GM18508 (cell line): ENCODE measurements at regions not wholly inside any gene's neighbourhood (a gene's known extent, or its start where the extent isn't known, plus 50 kb on each side); places are given as distances from the start of the nearest gene placed in this dataset.

Experiments
- ATAC-seq: cut with Tn5 transposase; IDR thresholded peaks from one replicate; pipeline ENCODE4 v1.9.1; 2021; ENCODE audit warnings: moderate number of reproducible peaks; ENCODE audit not compliant: insufficient read depth, unreplicated experiment

GRCh38 chr2:121033461-121033996 lies 251.5 kb downstream of the TFCP2L1 start:
- ATAC-seq = no peak

GRCh38 chr2:121034551-121034950 lies 250.5 kb downstream of the TFCP2L1 start:
- no peak for ATAC-seq

- no peak for ATAC-seq
Observed at GRCh38 chr2:121036226-121036692, 248.7 kb downstream of the TFCP2L1 start.

GRCh38 chr2:121037480-121037879 lies 247.5 kb downstream of the TFCP2L1 start:
- no peak for ATAC-seq

GRCh38 chr2:121038031-121038430 lies 247.0 kb downstream of the TFCP2L1 start:
- ATAC-seq = no peak

GRCh38 chr2:121038431-121038830 lies 246.6 kb downstream of the TFCP2L1 start:
- ATAC-seq = no peak

- ATAC-seq = no peak
Observed at GRCh38 chr2:121038891-121039616, 245.9 kb downstream of the TFCP2L1 start.

- ATAC-seq = no peak
Observed at GRCh38 chr2:121039679-121040078, 245.3 kb downstream of the TFCP2L1 start.

GRCh38 chr2:121041516-121041915 lies 243.5 kb downstream of the TFCP2L1 start:
- no peak for ATAC-seq

GRCh38 chr2:121043061-121043826 lies 241.8 kb downstream of the TFCP2L1 start:
- no peak for ATAC-seq

GRCh38 chr2:121043827-121044222 lies 241.2 kb downstream of the TFCP2L1 start:
- ATAC-seq = no peak

- ATAC-seq = no peak
Observed at GRCh38 chr2:121044412-121044811, 240.6 kb downstream of the TFCP2L1 start.

GRCh38 chr2:121045245-121045644 lies 239.8 kb downstream of the TFCP2L1 start:
- ATAC-seq = no peak

GRCh38 chr2:121046335-121046734 lies 238.7 kb downstream of the TFCP2L1 start:
- ATAC-seq = no peak

- ATAC-seq = no peak
Observed at GRCh38 chr2:121047383-121047782, 237.6 kb downstream of the TFCP2L1 start.

GRCh38 chr2:121049131-121049530 lies 235.9 kb downstream of the TFCP2L1 start:
- ATAC-seq = no peak

GRCh38 chr2:121049950-121050585 lies 234.9 kb downstream of the TFCP2L1 start:
- no peak for ATAC-seq

- no peak for ATAC-seq
Observed at GRCh38 chr2:121051311-121051710, 233.7 kb downstream of the TFCP2L1 start.

GRCh38 chr2:121052023-121052422 lies 233.0 kb downstream of the TFCP2L1 start:
- ATAC-seq = no peak

- no peak for ATAC-seq
Observed at GRCh38 chr2:121052521-121052920, 232.5 kb downstream of the TFCP2L1 start.

- no peak for ATAC-seq
Observed at GRCh38 chr2:121055088-121055487, 229.9 kb downstream of the TFCP2L1 start.
